ENCODE measurements at regions not wholly inside any gene's neighbourhood (a gene's known extent, or its start where the extent isn't known, plus 50 kb on each side); places are given as distances from the start of the nearest gene placed in this dataset.
"Not testable (repeated sequence)": the region's sequence is repeated elsewhere in the genome, so short reads cannot be mapped to it uniquely, and the experiment has no call there.

DNA sequence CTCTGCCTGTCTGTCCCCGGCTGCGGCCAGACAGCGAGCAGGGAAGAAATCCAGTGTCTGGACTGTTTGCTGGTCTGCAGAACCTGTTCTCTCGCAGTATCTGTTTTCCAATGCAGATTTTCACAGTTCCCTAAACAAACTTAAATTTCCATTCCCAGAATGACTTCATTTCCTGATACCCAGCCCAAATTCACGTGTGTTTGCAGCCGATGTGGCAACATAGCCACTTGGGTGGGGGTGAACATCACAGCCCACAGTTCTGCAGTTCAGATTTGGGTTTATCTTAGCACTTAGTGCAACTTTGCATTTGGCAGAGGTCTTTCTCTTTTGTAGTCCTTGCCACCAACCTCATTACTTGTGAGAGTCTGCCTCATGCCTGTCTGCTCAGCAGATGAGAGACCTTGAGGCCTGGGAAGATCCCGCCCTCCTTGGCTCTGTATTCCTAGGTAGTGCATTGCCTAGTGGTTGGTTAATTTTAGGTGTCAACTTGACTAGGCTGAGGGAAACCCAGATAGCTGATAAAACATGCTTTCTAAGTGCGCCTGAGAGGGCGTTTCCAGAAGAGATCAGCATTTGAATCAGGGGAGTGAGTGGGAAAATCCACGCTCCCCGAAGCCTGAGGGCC is 122.8 kb upstream of the FAM20C start:
- DNase-seq, result not testable (repeated sequence)

DNA sequence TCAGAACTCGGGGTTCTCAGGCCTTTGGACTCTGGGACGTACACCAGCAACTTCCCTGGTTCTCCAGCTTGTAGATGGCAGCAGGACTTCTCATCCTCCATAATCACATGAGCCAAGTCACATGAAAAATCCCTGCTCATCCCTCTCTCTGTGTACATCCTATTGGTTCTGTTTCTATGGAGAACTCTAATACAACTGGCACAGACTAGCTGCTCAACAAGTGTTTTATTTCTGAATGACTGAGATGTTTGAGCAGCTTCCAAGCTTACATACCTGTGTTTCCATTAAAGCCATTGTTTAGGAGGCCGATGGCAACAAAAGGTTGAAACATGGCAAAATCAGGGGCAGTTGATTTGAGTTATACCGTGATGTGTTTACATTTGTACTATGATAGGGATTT is 122.2 kb upstream of the FAM20C start:
- DNase-seq, result not testable (repeated sequence)

DNA sequence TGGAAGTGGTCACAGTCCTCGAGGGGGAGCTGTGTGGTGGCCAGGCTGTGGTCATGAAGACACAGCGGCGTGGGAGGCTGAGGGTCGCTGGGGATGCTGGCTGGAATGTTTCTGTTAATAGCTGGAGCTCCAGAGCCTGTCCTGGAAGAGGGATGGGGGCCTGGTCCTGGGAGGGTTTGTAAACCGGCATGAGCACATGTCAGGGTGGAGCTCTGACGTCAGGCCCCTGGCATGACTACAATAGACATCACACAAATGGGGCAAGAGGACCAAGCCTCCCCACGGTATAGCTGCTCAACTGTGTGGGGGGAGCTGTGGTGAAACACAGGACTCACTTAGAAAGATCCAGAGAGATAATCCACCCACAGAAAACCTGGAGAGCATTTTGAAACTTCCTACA is 121.4 kb upstream of the FAM20C start:
- not testable (repeated sequence) for DNase-seq

DNA sequence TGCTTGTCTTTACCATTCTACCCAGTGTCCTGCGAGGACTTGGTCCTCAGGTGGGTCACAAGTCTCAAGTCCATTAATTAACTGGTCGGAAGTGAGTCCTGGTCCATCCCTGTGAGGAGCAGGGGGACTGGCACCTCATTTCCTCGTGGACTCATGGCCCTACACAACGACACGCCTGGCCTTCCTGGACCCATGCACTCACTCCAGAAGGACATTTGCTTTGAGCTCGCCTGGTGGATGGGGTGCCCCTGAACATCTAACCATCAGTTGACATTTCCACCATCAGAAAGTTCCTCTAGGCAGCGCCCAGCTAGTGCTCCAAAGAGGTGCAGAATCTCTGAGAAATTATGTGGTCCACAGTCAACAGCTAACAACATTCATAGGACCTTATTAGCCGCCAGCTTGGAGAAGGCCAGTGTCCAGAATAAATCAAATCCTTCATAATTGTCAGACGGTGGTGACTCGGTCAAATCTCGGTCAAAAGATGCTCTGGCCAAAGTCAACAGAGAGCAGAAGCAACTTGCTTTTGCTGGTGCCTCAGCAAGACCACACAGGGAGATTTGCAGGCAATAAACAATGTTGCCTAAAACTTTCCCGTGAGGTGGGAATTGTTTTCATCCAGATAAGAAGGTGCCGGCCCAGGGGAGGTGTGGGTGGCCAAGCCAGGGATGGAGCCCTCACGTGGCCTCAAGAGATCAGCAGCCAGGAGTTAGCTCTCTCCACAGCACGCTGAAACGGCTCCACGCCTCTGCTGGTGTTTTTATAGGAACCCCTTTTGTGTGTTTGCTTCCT is 119.9 kb upstream of the FAM20C start:
- DNase-seq, result not testable (repeated sequence)

DNA sequence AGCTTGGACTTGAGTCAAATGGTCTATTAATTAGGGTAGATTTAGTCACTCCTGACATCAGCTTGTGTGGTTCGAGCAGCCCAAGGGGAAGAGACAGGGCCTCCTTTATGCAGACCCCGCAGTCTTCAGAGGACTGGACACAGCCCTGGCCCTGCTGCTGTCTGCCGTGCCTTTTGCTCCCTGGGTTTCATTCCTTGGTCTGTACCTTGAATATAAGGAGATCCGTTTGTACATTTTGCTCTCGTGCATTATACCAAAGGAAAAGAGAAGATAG is 119.4 kb upstream of the FAM20C start:
- not testable (repeated sequence) for DNase-seq

DNA sequence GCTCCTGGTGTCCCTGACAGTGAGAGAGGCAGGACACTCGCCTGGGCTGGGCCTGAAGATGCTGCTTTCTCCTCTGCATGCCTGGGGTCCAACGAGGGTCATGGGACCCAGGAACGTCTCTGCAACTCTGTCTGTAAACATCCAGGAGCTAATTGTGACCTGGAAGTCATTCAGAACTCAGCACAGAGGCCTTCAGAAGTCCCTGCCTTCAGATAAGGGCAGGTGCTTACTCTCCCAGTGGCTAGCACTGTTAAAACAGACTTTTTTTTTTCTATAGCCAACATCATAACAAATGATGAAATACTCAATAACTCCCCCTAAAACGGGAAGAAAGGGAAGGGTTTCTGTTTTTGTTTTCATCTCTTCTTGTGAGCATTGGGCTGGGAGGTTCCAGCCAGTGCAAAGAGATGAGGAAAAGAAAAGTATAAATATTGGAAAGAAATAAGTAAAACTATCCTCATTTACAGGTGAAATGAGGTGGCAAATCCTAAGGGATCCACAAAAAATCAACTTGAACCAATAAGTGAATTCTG is 118.3 kb upstream of the FAM20C start:
- not testable (repeated sequence) for DNase-seq

DNA sequence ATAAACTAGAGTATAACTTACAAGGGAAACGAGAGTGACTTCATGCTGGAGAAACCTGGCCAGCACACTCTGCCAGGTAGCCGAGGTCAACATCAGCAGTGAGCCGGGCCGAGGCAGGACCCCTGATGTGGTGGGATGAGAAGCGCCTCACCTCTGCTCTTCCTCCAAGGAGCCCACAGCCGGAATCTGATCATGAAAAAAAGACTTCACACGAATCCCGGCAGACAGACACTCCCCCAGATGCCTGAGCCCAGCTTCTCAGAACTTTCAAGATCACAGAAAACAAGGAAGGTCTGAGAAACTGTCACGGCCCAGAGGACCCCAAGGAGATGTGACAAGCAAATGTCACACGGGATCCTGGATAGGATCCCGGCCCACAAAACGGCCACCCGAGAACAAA is 116.9 kb upstream of the FAM20C start:
- not testable (repeated sequence) for DNase-seq

DNA sequence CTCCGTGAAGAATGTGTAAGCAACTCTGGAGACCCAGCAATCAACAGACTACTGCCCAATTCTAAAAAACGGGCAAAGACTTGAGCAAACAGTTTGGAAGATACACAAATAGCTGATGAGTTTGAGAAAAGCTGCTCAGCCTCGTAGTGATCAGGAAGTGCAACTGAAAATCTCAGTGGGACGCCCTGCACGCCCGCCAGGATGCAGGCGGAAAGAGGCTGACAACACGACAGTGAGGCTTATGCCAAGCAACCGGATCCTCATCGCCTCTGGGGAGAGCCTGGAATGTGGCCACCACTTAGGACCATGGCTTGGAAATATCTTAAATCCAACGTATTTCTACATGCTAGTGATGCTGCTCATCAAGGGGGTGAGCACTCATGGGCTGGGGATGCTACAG is 116.2 kb upstream of the FAM20C start:
- DNase-seq, result not testable (repeated sequence)

DNA sequence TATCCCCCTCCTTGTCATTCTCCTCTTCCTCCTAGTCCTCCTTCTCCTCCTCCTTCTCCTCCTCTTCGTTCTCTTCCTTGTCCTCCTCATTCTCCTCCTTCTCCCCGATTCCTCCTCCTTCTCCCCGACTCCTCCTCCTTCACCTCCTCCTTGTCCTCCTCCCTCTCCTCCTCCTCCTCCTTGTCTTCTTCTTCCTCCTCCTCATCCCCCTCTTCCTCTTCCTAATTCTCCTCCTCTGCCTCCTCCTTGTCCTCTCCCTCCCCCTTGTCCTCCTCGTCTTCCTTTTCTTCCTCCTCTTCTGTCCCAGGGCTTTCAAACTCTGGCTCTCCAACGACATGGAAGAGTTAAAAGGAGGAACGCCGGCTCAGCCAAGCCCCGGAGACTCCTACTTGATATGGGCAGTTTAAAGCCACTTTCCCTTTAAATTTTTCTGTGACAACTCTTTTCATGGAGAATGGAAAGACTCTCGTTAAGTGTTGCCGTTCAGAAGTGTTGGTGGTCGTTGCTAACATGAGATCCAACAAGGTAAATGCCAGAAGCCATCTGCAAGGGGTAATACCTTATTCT is 115.5 kb upstream of the FAM20C start:
- not testable (repeated sequence) for DNase-seq

DNA sequence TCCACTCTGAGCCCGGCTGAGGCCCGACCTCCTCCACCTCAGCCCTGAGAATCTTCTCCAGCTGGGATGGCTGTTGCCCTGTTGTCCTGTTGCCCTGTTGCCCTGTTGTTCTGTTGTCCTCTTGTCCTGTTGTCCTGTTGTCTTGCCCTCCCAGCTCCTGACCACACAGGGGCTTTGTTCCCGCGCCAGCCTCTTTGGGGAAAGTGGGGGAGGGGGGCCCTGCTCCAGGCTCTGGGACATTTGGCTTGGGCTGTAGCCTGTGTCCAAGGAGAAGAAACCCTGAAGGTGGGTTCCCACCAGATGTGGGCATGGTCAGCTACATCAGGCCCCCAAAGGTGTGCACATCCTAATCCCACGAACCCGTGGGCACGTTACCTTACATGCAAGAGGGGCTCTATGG is 113.5 kb upstream of the FAM20C start:
- DNase-seq, result not testable (repeated sequence)

DNA sequence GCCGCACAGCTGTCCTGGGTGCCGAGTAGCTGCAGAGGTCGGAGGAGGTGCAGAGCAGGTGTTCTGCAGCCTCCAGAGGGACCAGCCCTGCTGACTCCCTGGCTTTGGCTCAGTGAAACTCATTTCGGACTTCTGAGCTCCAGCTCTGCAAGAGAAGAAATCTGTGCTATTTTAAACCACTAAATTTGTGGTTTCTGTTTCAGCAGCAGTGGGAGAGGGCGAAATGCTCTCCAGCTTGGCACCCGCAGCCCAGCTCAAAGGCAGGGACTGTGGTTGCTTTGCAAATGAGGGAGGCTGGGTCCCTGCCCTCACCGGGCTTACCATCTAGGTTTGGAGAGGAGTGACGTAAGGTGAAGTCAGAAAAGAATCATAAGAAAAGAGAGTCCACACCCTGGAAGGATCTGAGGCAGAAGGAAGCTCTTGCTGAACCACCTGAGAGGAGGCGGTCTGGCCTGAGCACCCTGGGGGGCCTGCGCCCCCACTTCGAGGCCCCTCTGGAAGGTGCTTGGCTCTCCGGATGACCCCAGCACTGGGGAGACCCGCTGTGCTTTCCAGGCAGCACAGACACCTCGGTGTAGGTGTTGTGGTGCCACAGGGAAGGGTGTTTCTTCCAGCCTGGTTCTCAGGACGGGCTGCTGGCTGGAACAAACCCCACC is 112.8 kb upstream of the FAM20C start:
- not testable (repeated sequence) for DNase-seq

DNA sequence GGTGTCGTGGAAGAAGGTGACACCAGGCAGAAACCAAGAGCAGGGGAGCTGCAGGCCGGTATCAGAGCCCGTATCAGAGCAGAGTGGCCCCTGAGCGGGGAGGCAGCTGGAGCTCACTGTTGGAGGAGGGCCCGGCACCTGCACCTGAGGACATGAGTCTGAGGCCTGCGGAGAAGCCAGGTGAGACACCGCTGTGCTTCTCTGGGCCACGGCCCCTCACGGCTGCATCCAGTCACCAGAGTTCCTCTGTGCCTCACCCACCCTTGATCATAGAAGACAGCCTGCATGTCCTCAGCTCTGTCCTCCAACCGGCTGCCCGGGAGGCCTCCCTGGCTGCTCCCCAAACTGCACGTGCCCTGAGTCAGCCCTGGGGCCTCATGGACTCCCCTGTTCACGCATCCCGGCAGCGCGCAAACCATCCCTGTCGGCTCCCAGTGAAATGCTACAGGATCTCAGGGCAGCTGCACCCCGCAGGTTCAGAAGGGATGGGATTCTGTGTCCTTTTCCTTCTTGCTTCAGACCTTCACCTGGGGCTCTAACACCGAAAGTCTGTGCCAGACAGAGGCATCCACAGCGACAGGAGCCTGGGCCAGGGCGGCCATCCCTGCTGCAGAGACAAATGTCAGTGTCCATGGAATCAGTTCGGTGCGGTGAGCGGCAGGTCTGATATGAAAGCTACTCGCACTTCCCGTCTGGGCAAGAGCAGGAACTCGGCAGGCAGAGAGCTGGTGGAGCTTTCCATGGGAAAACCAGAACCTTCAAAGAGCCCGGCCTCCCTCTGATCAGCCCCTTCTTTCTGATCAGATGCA is 111.9 kb upstream of the FAM20C start:
- no peak for DNase-seq

DNA sequence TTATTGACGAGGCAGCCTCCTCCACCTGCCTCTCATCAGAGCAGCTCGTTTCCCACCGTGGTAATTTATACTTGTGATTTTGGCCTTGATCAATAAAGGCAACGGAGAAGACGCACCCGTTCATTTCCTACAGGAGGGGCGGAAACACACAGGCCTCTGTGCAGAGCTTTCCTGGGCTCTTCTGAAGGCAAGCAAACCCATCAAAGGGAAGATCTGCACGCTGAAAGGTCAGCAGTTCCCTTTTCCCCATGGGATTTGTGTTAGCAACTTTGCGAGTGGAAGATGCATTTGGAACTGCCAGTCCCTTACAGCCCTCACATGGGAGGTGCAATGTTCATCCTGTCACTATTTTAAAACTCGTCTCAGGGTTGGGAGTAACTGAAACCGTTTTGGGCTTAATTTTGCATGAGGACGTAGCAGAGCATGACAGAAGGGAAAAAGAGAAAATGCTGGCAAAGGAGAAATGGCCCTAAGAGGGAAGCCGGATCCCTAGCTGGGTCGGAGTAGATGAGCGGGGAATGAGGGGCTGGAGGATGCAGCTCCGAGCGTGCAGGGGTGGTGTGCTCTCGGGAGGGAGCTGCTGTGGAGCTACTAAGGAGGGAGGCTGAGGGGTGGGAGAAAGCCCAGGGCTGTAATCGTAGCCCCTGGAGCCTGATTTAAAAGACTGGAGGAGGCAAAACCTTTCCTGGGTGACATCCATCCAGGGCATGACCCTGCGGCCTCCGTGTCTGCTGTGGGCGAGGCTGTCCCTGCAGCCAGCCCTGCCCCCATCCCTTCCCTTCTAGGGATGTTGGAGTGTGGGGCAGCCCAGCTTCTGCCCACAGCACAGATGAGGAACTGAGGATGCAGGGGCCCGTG is 111.1 kb upstream of the FAM20C start:
- no peak for DNase-seq

DNA sequence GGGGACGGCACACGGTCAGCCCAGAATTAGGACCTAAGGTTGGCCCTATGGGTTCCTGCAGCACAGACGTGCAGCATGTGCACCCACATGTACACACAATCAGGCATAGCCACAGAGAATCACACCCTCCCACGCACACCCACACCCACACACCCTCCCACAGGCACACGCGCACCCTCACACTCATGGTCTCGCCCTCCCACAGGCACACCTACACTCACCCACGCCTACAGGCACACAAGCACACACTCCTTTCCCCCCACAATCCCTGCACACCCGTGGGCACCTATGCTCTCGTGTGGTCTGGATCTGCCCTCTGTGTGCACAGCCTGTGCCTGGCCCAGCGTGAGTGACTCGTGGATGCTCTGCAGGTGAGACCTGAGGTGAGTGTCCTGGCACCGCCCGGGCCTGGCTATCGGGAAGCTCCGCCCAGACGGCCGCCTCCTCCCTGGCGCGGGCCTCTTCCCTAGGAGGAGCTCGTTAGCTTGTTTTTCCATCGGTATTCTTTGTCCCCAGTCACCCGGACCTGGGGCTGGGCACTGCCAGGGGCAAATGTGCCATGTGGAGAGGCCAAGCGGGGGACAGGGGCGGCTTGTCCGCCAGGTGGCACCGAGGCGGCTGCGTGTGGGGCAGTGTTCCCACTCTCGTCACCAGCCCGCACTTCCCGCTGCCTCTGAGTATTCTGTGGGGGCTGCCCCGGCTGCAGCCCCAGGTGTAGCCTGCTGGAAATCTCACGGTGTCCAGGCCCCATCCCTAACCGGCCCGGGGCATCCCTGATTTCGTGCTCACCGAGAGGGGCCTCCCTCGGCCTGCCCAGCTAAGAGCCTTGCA is 110.2 kb upstream of the FAM20C start:
- DNase-seq, result no peak

DNA sequence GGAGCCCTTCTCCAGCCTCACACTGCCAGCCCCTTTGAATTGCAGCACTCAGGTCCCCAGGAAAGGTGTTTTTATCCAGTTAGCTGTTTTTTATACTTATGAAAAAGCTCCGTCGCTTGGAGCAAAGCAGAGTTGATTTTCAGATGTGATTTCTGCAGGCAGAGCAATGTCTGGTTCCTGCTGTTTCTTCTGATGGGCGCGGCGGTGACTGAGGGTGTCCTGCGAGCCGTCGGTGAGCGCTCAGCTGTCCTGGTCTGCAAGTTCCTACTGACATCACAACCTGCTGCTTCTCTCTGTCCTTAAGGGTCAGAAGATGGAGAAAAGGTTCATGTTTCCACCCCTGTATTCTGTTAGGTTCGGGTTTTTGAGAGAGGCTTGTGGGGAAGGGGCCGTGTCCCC is 109.6 kb upstream of the FAM20C start:
- DNase-seq, result no peak

DNA sequence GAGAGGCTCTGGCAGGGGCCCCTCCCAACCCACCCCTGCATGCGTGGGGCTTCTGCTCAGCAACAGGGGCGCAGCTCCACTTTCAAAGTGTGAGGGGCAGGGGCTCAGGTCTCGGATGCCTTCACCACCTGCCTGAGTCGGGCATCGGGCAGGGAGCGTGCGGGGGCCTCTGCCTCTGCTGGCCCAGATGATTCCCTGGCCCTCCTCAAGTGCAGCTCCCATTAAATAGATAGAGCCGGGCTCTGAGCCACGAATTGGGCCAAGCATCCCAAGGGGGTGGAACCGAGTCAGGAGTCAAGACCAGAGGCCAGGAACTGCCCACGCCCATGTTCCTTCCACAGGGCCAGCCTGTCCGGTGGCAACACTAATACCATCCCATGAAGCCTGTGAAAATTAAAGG is 108.9 kb upstream of the FAM20C start:
- no peak for DNase-seq

DNA sequence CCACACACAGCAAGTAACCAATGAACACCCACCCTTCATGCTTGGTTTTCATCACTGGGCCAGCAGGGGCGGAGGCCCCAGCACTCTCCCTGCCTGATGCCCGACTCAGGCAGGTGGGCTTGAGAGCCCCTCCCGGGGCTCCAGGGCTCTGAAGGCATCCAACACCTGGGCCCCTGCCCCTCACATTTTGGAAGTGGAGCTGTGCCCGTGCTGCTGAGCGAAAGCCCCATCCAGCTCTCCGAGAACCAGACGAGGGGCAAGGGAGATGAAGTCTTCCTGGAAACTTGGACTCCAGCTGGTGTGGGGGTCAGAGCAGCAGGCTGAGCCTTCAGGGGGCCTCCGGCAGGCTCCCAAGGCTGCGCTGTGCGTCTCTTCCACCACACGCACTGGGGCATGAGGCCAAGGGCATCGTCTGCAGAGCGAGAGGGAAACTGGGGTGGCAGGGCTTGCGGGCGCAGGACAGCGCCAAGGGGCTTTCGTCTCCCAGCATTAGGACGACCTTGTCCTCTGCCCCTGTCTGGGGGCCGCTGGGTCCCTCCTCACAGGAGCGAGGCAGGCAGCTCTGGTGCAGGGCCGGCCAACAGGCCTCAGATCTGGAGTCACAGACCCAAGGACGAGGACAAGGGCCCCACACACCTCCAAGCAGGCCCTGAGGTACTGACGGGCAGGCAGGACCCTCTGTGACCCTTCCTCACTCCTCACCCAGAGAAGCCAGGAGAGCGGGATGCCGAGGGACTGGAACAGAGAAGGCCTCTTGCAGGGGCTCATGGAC is 108.3 kb upstream of the FAM20C start:
- no peak for DNase-seq

DNA sequence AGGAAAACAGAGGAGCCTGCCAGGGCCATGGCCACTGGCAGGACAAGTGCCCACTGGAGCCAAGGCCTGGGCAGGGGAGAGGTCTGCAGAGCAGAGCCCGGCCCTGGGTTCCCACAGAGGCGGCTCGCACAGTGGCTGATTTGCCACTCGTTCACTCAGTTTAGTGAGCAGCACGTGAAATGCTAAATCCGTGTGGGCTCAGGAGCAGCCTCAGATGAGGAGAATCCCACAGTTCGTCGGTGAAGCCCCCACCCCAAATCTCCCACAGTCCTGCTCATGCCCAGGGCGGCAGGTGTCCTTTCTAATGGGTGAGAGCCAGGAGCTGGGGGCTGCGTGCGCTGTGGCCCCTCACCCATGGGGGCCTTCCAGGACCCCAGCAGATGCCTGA is 107.7 kb upstream of the FAM20C start:
- DNase-seq, result no peak

DNA sequence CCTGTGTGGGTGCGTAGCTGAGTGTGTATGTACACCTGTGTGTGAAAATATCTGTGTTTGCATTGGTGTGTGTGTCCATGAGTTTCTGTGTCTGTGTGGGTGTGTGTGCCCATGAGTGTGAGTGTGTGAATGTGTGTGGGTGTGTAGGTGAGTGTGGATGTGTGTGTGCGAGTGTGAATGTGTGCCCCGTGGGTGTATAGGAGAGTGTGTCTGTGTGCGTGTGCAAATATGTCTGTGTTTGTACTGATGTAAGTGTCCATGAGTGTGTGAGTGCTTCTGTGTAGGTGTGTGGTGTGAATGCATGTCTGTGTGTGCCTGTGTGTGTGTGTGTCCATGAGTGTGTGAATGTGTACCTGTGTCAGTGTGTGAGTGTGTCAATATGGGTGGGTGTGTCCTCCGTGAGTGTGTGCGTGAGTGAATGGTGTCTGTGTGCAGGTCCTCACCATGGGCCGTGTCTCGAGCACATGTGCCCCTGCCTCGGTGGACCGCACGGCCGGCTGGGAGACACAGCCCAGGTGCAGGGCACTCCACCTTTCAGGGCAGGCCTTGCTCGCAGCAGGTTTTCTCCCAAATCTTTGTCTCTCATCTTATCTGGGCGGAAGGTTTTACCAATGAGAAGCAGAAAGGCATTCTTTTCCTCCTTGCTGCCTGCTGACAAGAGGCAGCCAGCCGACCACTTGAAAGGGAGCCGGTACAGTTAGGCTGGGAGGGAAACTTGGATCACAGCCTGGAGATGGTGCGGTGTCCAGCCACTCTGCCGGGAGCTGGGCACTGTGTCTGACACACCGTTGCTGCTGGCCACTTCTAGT is 107.1 kb upstream of the FAM20C start:
- DNase-seq, result no peak
